22Rv1 (cell line): ENCODE measurements at regions not wholly inside any gene's neighbourhood (a gene's known extent, or its start where the extent isn't known, plus 50 kb on each side); places are given as distances from the start of the nearest gene placed in this dataset.

ENCODE experiments used
- CTCF ChIP-seq: fragments of 450-650 bp; IDR thresholded peaks from 2 replicates; pipeline ENCODE4 v1.5.1; 2017; ENCODE audit warnings: mild to moderate bottlenecking
- ZFX ChIP-seq: fragments of 450-650 bp; IDR thresholded peaks from 2 replicates; pipeline ENCODE4 v1.6.1; 2017; ENCODE audit warnings: antibody characterized with exemption, borderline replicate concordance

DNA sequence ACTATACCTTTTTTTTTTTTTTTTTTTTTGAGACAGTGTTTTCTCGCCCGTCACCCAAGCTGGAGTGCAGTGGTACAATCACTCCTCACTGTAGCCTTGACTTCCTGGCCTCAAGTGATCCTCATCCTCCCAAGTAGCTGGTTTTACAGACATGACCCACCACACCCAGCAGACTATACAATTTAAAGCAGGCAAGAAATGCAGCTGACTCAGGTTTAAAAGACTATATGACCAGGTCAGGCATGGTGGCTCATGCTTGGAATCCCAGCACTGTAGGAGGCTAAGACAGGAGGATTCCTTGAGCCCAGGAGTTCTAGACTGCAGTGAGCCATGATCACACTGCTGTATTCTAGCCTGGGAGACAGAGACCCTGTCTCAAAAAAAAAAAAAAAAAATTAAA lies 89.5 kb upstream of the AUTS2 start:
- TF ChIP-seq CTCF, result no peak
- no peak for TF ChIP-seq ZFX
